ENCODE measurements at regions not wholly inside any gene's neighbourhood (a gene's known extent, or its start where the extent isn't known, plus 50 kb on each side); places are given as distances from the start of the nearest gene placed in this dataset.

GRCh38 chr2:201959198-201959597 lies 74.5 kb upstream of the FZD7 start:
- H2AFZ ChIP-seq (ENCODE audit: low read length): no peak overlapping the region
- H3K36me3 ChIP-seq (ENCODE audit: control insufficient read depth, insufficient read depth, low read length): no peaks in the 10 kb centered on the region
- TF ChIP-seq EZH2 (IDR thresholded peaks at IDR 0.05; ENCODE audit: low read length, missing control alignments) (no peak), CTCF (conservative IDR thresholded peaks at IDR 0.05 in 1 of 2, IDR thresholded peaks at IDR 0.05 in 1 of 2; ENCODE audit: low read depth in 1 of 2, low read length in 2 of 2) (no peak)
- no peak overlapping the region for H3K4me2 ChIP-seq (ENCODE audit: extremely low read depth, insufficient read depth, low read length)
- no peaks in the 10 kb centered on the region for H3K9me3 ChIP-seq (ENCODE audit: control insufficient read depth, insufficient read depth, low read depth, low read length)
- H3K9ac ChIP-seq (ENCODE audit: insufficient read depth, low read length): no peak overlapping the region
- no peak overlapping the region for H3K27ac ChIP-seq (ENCODE audit: insufficient read depth, low read length)
- no peak overlapping the region for H3K4me3 ChIP-seq (replicated peaks in 1 of 4; ENCODE audit: control extremely low read depth in 1 of 4, insufficient read depth in 1 of 4, low read depth in 3 of 4, low read length in 4 of 4)
- H3K79me2 ChIP-seq (ENCODE audit: control insufficient read depth, insufficient read depth, low read length): no peaks in the 10 kb centered on the region
- H4K20me1 ChIP-seq (ENCODE audit: control insufficient read depth, extremely low read depth, insufficient read depth, low read length): no peaks in the 10 kb centered on the region
- peaks cover 12% of the 10 kb centered on the region for H3K27me3 ChIP-seq (ENCODE audit: control insufficient read depth, insufficient read depth, low read length)
- no peak for DNase-seq (ENCODE audit: low read depth in 2 of 2)
- no peaks in the 10 kb centered on the region for H3K4me1 ChIP-seq (ENCODE audit: control insufficient read depth, extremely low read depth, insufficient read depth, low read length)

GRCh38 chr2:201959626-201960025 lies 74.0 kb upstream of the FZD7 start:
- Histone ChIP-seq H3K79me2 (ENCODE audit: control insufficient read depth, insufficient read depth, low read length) (no peaks in the 10 kb centered on the region), H4K20me1 (ENCODE audit: control insufficient read depth, extremely low read depth, insufficient read depth, low read length) (no peaks in the 10 kb centered on the region), H2AFZ (ENCODE audit: low read length) (no peak overlapping the region), H3K27me3 (ENCODE audit: control insufficient read depth, insufficient read depth, low read length) (peaks cover 12% of the 10 kb centered on the region), H3K36me3 (ENCODE audit: control insufficient read depth, insufficient read depth, low read length) (no peaks in the 10 kb centered on the region), H3K4me1 (ENCODE audit: control insufficient read depth, extremely low read depth, insufficient read depth, low read length) (no peaks in the 10 kb centered on the region), H3K9me3 (ENCODE audit: control insufficient read depth, insufficient read depth, low read depth, low read length) (no peaks in the 10 kb centered on the region), H3K9ac (ENCODE audit: insufficient read depth, low read length) (no peak overlapping the region), H3K4me2 (ENCODE audit: extremely low read depth, insufficient read depth, low read length) (no peak overlapping the region), H3K4me3 (replicated peaks in 1 of 4; ENCODE audit: control extremely low read depth in 1 of 4, insufficient read depth in 1 of 4, low read depth in 3 of 4, low read length in 4 of 4) (no peak overlapping the region), H3K27ac (ENCODE audit: insufficient read depth, low read length) (no peak overlapping the region)
- TF ChIP-seq EZH2 (IDR thresholded peaks at IDR 0.05; ENCODE audit: low read length, missing control alignments) (no peak), CTCF (conservative IDR thresholded peaks at IDR 0.05 in 1 of 2, IDR thresholded peaks at IDR 0.05 in 1 of 2; ENCODE audit: low read depth in 1 of 2, low read length in 2 of 2) (no peak)
- peak in 1 of 2 donors; percentile 73 for DNase-seq (ENCODE audit: low read depth in 2 of 2)

- Histone ChIP-seq H3K9ac (ENCODE audit: insufficient read depth, low read length) (no peak overlapping the region), H3K79me2 (ENCODE audit: control insufficient read depth, insufficient read depth, low read length) (no peaks in the 10 kb centered on the region), H3K4me1 (ENCODE audit: control insufficient read depth, extremely low read depth, insufficient read depth, low read length) (no peaks in the 10 kb centered on the region), H3K4me3 (replicated peaks in 1 of 4; ENCODE audit: control extremely low read depth in 1 of 4, insufficient read depth in 1 of 4, low read depth in 3 of 4, low read length in 4 of 4) (no peak overlapping the region), H3K27me3 (ENCODE audit: control insufficient read depth, insufficient read depth, low read length) (peaks cover 12% of the 10 kb centered on the region), H3K36me3 (ENCODE audit: control insufficient read depth, insufficient read depth, low read length) (no peaks in the 10 kb centered on the region), H3K9me3 (ENCODE audit: control insufficient read depth, insufficient read depth, low read depth, low read length) (no peaks in the 10 kb centered on the region), H4K20me1 (ENCODE audit: control insufficient read depth, extremely low read depth, insufficient read depth, low read length) (no peaks in the 10 kb centered on the region), H2AFZ (ENCODE audit: low read length) (no peak overlapping the region), H3K27ac (ENCODE audit: insufficient read depth, low read length) (no peak overlapping the region), H3K4me2 (ENCODE audit: extremely low read depth, insufficient read depth, low read length) (no peak overlapping the region)
- no peak for DNase-seq (ENCODE audit: low read depth in 2 of 2)
- TF ChIP-seq EZH2 (IDR thresholded peaks at IDR 0.05; ENCODE audit: low read length, missing control alignments): no peak
- no peak for TF ChIP-seq CTCF (conservative IDR thresholded peaks at IDR 0.05 in 1 of 2, IDR thresholded peaks at IDR 0.05 in 1 of 2; ENCODE audit: low read depth in 1 of 2, low read length in 2 of 2)
These were observed 73.3 kb upstream of the FZD7 start for GRCh38 chr2:201960305-201960704.
